DND-41 (cell line): ENCODE measurements at regions not wholly inside any gene's neighbourhood (a gene's known extent, or its start where the extent isn't known, plus 50 kb on each side); places are given as distances from the start of the nearest gene placed in this dataset.

ENCODE experiments used
- ATAC-seq: fragments of 200-7000 bp; cut with Tn5 transposase; 3 replicates; pipeline ENCODE4 v1.9.1; 2021; ENCODE audit warnings: low read depth; ENCODE audit not compliant: insufficient read depth
- DNase-seq: peaks from one replicate; pipeline ENCODE4 v3.0.0-alpha.2; 2020
- H2AFZ ChIP-seq: 2 replicates; pipeline ENCODE4 v1.6.0; 2012; ENCODE audit warnings: low read depth, low read length
- H3K27ac ChIP-seq: 2 replicates; pipeline ENCODE4 v1.5.1; 2012; ENCODE audit warnings: low read length, inconsistent platforms
- H3K27me3 ChIP-seq: fragments of 200-600 bp; sonication (generic); 2 replicates; pipeline ENCODE4 v1.6.0; 2012; ENCODE audit warnings: low read length, mild to moderate bottlenecking, inconsistent platforms; ENCODE audit not compliant: insufficient read depth, poor library complexity
- H3K36me3 ChIP-seq: 2 replicates; pipeline ENCODE4 v1.5.1; 2012; ENCODE audit warnings: low read length, inconsistent platforms; ENCODE audit not compliant: insufficient read depth
- H3K4me1 ChIP-seq: 2 replicates; pipeline ENCODE4 v1.5.1; 2012; ENCODE audit warnings: mild to moderate bottlenecking, low read length; ENCODE audit not compliant: insufficient read depth
- H3K4me2 ChIP-seq: 2 replicates; pipeline ENCODE4 v1.6.0; 2012; ENCODE audit warnings: mild to moderate bottlenecking, moderate library complexity, low read length, inconsistent platforms; ENCODE audit not compliant: insufficient read depth
- H3K4me3 ChIP-seq, 2 experiments: fragments of 200-600 bp in 1 of 2; shearing (Covaris generic) in 1 of 2; 2 replicates each; pipeline ENCODE4 v1.5.1; 2012 to 2016; ENCODE audit warnings: inconsistent platforms in 2 of 2, low read length in 2 of 2, mild to moderate bottlenecking in 2 of 2, low read depth in 1 of 2, moderate library complexity in 1 of 2
- H3K79me2 ChIP-seq: 2 replicates; pipeline ENCODE4 v1.6.0; 2012; ENCODE audit warnings: low read length, inconsistent platforms; ENCODE audit not compliant: insufficient read depth
- H3K9ac ChIP-seq: 2 replicates; pipeline ENCODE4 v1.6.0; 2012; ENCODE audit warnings: low read depth, mild to moderate bottlenecking, inconsistent platforms, low read length, moderate library complexity
- H3K9me3 ChIP-seq: 2 replicates; pipeline ENCODE4 v1.5.1; 2012; ENCODE audit warnings: low read length, moderate library complexity, mild to moderate bottlenecking, inconsistent platforms; ENCODE audit not compliant: insufficient read depth, severe bottlenecking
- H4K20me1 ChIP-seq: 2 replicates; pipeline ENCODE4 v1.6.0; 2012; ENCODE audit warnings: low read length; ENCODE audit not compliant: insufficient read depth
- CTCF ChIP-seq: IDR thresholded peaks from 2 replicates; pipeline ENCODE4 v1.5.1; 2012; ENCODE audit warnings: borderline replicate concordance, low read length, moderate library complexity, mild to moderate bottlenecking; ENCODE audit not compliant: poor library complexity, severe bottlenecking; ENCODE audit errors: extremely low read depth
- EZH2 ChIP-seq: IDR thresholded peaks from 3 replicates; pipeline ENCODE4 v1.6.1; 2012; ENCODE audit warnings: borderline replicate concordance, low read depth, mild to moderate bottlenecking, moderate library complexity, low read length, inconsistent platforms; ENCODE audit not compliant: severe bottlenecking

- TF ChIP-seq EZH2: no peak
Observed at GRCh38 chr21:38133240-38133639, 123.6 kb upstream of the KCNJ15 start.

GRCh38 chr21:38134084-38134873 is 122.5 kb upstream of the KCNJ15 start:
- TF ChIP-seq CTCF: no peak
- no peak for TF ChIP-seq EZH2
- no peak overlapping the region for H3K27ac ChIP-seq
- H4K20me1 ChIP-seq: no peaks in the 10 kb centered on the region
- H2AFZ ChIP-seq: no peak overlapping the region
- H3K4me1 ChIP-seq: no peaks in the 10 kb centered on the region
- H3K9me3 ChIP-seq: no peaks in the 10 kb centered on the region
- H3K36me3 ChIP-seq: no peaks in the 10 kb centered on the region
- H3K4me3 ChIP-seq: no peak overlapping the region
- peaks cover 15% of the 10 kb centered on the region for H3K27me3 ChIP-seq
- no peak for ATAC-seq
- H3K79me2 ChIP-seq: no peaks in the 10 kb centered on the region
- DNase-seq: no peak
- H3K4me2 ChIP-seq: no peak overlapping the region
- no peak overlapping the region for H3K9ac ChIP-seq

More at GRCh38 chr21:38133240-38133639, 123.6 kb upstream of the KCNJ15 start:
- Histone ChIP-seq H3K79me2 (no peaks in the 10 kb centered on the region), H3K4me3 (no peak overlapping the region), H4K20me1 (no peaks in the 10 kb centered on the region), H2AFZ (no peak overlapping the region), H3K4me1 (no peaks in the 10 kb centered on the region), H3K9me3 (no peaks in the 10 kb centered on the region), H3K36me3 (no peaks in the 10 kb centered on the region), H3K27me3 (peaks cover 19% of the 10 kb centered on the region), H3K4me2 (no peak overlapping the region), H3K9ac (no peak overlapping the region), H3K27ac (no peak overlapping the region)
- ATAC-seq (no peak), DNase-seq (no peak)

- no peak for ATAC-seq
- Histone ChIP-seq H3K27me3 (peaks cover 5% of the 10 kb centered on the region), H3K4me3 (no peak overlapping the region), H4K20me1 (no peaks in the 10 kb centered on the region), H2AFZ (no peak overlapping the region), H3K4me2 (no peak overlapping the region), H3K4me1 (no peaks in the 10 kb centered on the region), H3K79me2 (no peaks in the 10 kb centered on the region), H3K9ac (no peak overlapping the region), H3K9me3 (no peaks in the 10 kb centered on the region), H3K36me3 (no peaks in the 10 kb centered on the region), H3K27ac (no peak overlapping the region)
- TF ChIP-seq EZH2 (no peak), CTCF (no peak)
- DNase-seq: no peak
Observed at GRCh38 chr21:38136201-38136600, 120.6 kb upstream of the KCNJ15 start.

DNA sequence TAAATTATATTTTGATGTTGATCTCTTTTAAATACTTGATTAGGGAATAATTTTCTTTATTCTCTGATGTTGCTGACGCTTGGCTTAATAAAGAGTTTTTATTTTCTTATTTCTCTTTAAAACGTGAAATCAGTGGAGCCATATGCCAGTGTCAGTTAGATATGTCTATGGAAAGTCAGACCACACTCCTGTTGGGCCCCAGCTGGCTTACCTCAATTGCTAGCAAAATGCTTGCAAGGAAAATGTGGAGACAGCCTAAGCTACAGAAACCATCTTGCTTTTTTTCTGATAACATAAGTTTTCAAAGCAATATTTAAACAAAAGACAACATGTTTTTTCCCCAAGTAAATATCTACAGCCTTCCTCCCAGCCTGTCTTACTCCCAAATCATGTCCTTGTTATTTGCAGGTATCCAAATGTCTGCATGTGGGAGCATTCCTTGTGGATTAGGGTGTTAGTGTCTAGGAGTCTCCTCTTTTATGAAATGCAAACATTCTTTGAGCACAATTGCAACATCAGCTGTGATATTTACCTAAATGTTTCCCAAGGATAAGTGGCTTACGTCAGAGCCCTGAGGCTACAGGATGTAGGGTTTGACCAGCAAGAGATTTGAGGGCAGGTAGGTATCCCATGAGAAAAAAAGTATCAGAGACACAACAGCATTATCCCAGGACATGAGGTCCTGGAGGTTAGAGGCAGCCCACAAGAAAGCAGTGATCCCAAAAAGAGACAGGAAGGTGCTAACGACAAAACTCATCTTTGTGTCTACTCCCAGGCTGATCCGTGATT is 117.2 kb upstream of the KCNJ15 start:
- no peak overlapping the region for H3K27ac ChIP-seq
- no peaks in the 10 kb centered on the region for H3K9me3 ChIP-seq
- no peaks in the 10 kb centered on the region for H4K20me1 ChIP-seq
- no peak for DNase-seq
- no peak overlapping the region for H2AFZ ChIP-seq
- no peak overlapping the region for H3K4me3 ChIP-seq
- H3K79me2 ChIP-seq: no peaks in the 10 kb centered on the region
- no peak overlapping the region for H3K9ac ChIP-seq
- no peak overlapping the region for H3K4me2 ChIP-seq
- no peaks in the 10 kb centered on the region for H3K4me1 ChIP-seq
- H3K36me3 ChIP-seq: no peaks in the 10 kb centered on the region
- TF ChIP-seq EZH2: no peak
- TF ChIP-seq CTCF: no peak
- H3K27me3 ChIP-seq: no peaks in the 10 kb centered on the region
- ATAC-seq: no peak
